C4-2B (cell line): ENCODE measurements at regions not wholly inside any gene's neighbourhood (a gene's known extent, or its start where the extent isn't known, plus 50 kb on each side); places are given as distances from the start of the nearest gene placed in this dataset.

Experiments
- CTCF ChIP-seq: fragments of 450-650 bp; conservative IDR thresholded peaks from 2 replicates; pipeline ENCODE4 v1.5.1; 2017; ENCODE audit warnings: mild to moderate bottlenecking
- ZFX ChIP-seq: fragments of 450-650 bp; IDR thresholded peaks from 2 replicates; pipeline ENCODE4 v1.6.1; 2017

GRCh38 chr9:88643931-88644330 lies 109.0 kb downstream of the NXNL2 start:
- no peak for TF ChIP-seq CTCF
- TF ChIP-seq ZFX = no peak
